CD4-positive, alpha-beta T cell (primary cell): ENCODE measurements at regions not wholly inside any gene's neighbourhood (a gene's known extent, or its start where the extent isn't known, plus 50 kb on each side); places are given as distances from the start of the nearest gene placed in this dataset.

Experiments
- ATAC-seq: fragments of 200-7000 bp; cut with Tn5 transposase; one replicate; pipeline ENCODE4 v1.10.0; 2022; ENCODE audit warnings: mild to moderate bottlenecking; ENCODE audit not compliant: poor library complexity
- CTCF ChIA-PET: fragments of 350-600 bp; sonication (Branson Sonifier 250); formaldehyde crosslinking; loops from one replicate; lab custom pipeline; 2021; ENCODE audit warnings: antibody characterized with exemption, inconsistent platforms; lab: Charles Lee
- POLR2A ChIA-PET: fragments of 350-600 bp; sonication (Branson Sonifier 250); formaldehyde crosslinking; loops from one replicate; lab custom pipeline; 2021; ENCODE audit warnings: antibody characterized with exemption, inconsistent platforms; lab: Charles Lee
- DNase-seq, 14 experiments: peaks; one replicate each; pipeline ENCODE4 v3.0.0-alpha.2; 2013 to 2020; ENCODE audit warnings: mixed read lengths in 2 of 14
- H3K27ac ChIP-seq, 2 donors: one replicate each; pipeline versions ENCODE4 v1.5.1 to v1.7.0; 2013; ENCODE audit warnings: low read length in 2 of 2, low read depth in 1 of 2, mild to moderate bottlenecking in 1 of 2
- H3K27me3 ChIP-seq, 2 experiments: 1 replicate in 1 of 2; 2 replicates in 1 of 2; pipeline versions ENCODE4 v1.6.1 to v1.7.0; 2013; ENCODE audit warnings: low read length in 2 of 2, control low read depth in 1 of 2, mild to moderate bottlenecking in 1 of 2, moderate library complexity in 1 of 2; ENCODE audit not compliant: insufficient read depth in 2 of 2, control insufficient read depth in 1 of 2
- H3K36me3 ChIP-seq: one replicate; pipeline ENCODE4 v1.6.1; 2013; ENCODE audit warnings: low read length, control low read depth; ENCODE audit not compliant: insufficient read depth
- H3K4me1 ChIP-seq: one replicate; pipeline ENCODE4 v1.6.1; 2013; ENCODE audit warnings: low read length, control low read depth; ENCODE audit not compliant: insufficient read depth
- H3K4me3 ChIP-seq: one replicate; pipeline ENCODE4 v1.5.1; 2013; ENCODE audit warnings: mild to moderate bottlenecking, low read length, moderate library complexity
- H3K9me3 ChIP-seq, 2 experiments: 1 replicate in 1 of 2; 2 replicates in 1 of 2; pipeline versions ENCODE4 v1.6.1 to v1.7.0; 2013; ENCODE audit warnings: low read length in 2 of 2, mild to moderate bottlenecking in 2 of 2, control low read depth in 1 of 2, moderate library complexity in 1 of 2; ENCODE audit not compliant: control insufficient read depth in 1 of 2, insufficient read depth in 1 of 2
- H3K27ac Mint-ChIP-seq: one replicate; pipeline ENCODE4 v1.8.0; 2020; ENCODE audit warnings: mixed read lengths
- H3K27me3 Mint-ChIP-seq: one replicate; pipeline ENCODE4 v1.8.0; 2021; ENCODE audit warnings: mixed read lengths
- H3K36me3 Mint-ChIP-seq: one replicate; pipeline ENCODE4 v1.8.0; 2021; ENCODE audit warnings: low read depth, mixed read lengths
- H3K4me1 Mint-ChIP-seq: one replicate; pipeline ENCODE4 v1.8.0; 2021; ENCODE audit warnings: low read depth, mixed read lengths
- H3K4me3 Mint-ChIP-seq: one replicate; pipeline ENCODE4 v1.8.0; 2020; ENCODE audit warnings: mild to moderate bottlenecking, mixed read lengths
- H3K9me3 Mint-ChIP-seq: one replicate; pipeline ENCODE4 v1.8.0; 2020; ENCODE audit warnings: mixed read lengths
- CTCF ChIP-seq: fragments of 200-600 bp; IDR thresholded peaks from one replicate; pipeline ENCODE4 v1.8.0; 2022; ENCODE audit warnings: antibody characterized with exemption, mild to moderate bottlenecking
- intact Hi-C, 2 experiments: fragments of 100-400 bp; cut with DNase I in 1 of 2; cut with micrococcal nuclease in 1 of 2; formaldehyde crosslinking; loops; one replicate each; pipeline versions ENCODE4 v1.15.1 to v1.9.0; 2023 to 2025; cut with DNase I, micrococcal nuclease

GRCh38 chr11:134640971-134641968 is 229.2 kb upstream of the B3GAT1 start:
- H3K4me1 Mint-ChIP-seq: no peaks in the 10 kb centered on the region
- no peaks in the 10 kb centered on the region for H3K36me3 Mint-ChIP-seq
- ATAC-seq: no peak
- Histone ChIP-seq H3K27me3 (peaks cover 0 to 3% of the 10 kb centered on the region in 2 experiments), H3K4me1 (no peaks in the 10 kb centered on the region), H3K9me3 (peaks cover 0 to 5% of the 10 kb centered on the region in 2 experiments), H3K27ac (no peak overlapping the region), H3K4me3 (no peak overlapping the region), H3K36me3 (no peaks in the 10 kb centered on the region)
- peaks cover 20% of the 10 kb centered on the region for H3K27me3 Mint-ChIP-seq
- intact Hi-C loops: no loop called here
- H3K9me3 Mint-ChIP-seq: no peaks in the 10 kb centered on the region
- ChIA-PET CTCF (no interaction called here), POLR2A (no interaction called here)
- TF ChIP-seq CTCF: no peak
- no peak overlapping the region for H3K27ac Mint-ChIP-seq
- H3K4me3 Mint-ChIP-seq: no peak overlapping the region
- DNase-seq: no peak

DNA sequence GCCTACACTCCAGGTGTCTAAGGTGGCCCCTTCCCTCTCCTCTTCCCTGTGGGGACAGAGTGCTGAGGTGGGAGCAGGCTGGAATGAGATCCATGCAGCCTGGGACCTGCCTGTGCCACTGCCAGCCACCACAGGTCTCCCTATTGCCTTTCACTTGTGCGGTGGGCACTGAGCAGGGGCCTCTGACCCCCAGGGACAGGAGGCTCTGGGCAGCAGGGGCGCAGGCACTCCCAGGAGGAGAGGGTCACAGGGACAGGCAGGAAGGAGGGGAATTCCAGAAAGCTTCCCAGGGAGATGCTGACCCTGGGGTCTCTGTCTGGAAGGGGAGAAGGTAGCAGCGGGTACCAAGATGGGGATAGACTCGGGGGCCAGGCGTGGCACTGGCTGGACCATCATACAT is 228.5 kb upstream of the B3GAT1 start:
- H3K9me3 Mint-ChIP-seq: no peaks in the 10 kb centered on the region
- intact Hi-C loops: no loop called here
- peaks cover 0 to 5% of the 10 kb centered on the region in 2 experiments for H3K9me3 ChIP-seq
- H3K27ac ChIP-seq: no peak overlapping the region
- no peak for TF ChIP-seq CTCF
- no peaks in the 10 kb centered on the region for H3K36me3 Mint-ChIP-seq
- no peak overlapping the region for H3K27ac Mint-ChIP-seq
- H3K27me3 Mint-ChIP-seq: peaks cover 20% of the 10 kb centered on the region
- no peak for DNase-seq
- no peaks in the 10 kb centered on the region for H3K4me1 ChIP-seq
- no peak overlapping the region for H3K4me3 Mint-ChIP-seq
- no peaks in the 10 kb centered on the region for H3K36me3 ChIP-seq
- ChIA-PET CTCF (no interaction called here), POLR2A (no interaction called here)
- H3K4me3 ChIP-seq: no peak overlapping the region
- no peaks in the 10 kb centered on the region for H3K4me1 Mint-ChIP-seq
- peaks cover 0 to 3% of the 10 kb centered on the region in 2 experiments for H3K27me3 ChIP-seq
- ATAC-seq: no peak

GRCh38 chr11:134639586-134640330 is 227.7 kb upstream of the B3GAT1 start:
- Histone ChIP-seq H3K27me3 (peaks cover 0 to 3% of the 10 kb centered on the region in 2 experiments), H3K27ac (no peak overlapping the region), H3K4me3 (no peak overlapping the region), H3K36me3 (no peaks in the 10 kb centered on the region), H3K9me3 (peaks cover 0 to 5% of the 10 kb centered on the region in 2 experiments), H3K4me1 (no peaks in the 10 kb centered on the region)
- POLR2A ChIA-PET: no interaction called here
- Mint-ChIP-seq H3K36me3 (no peaks in the 10 kb centered on the region), H3K27me3 (peaks cover 20% of the 10 kb centered on the region), H3K27ac (no peak overlapping the region), H3K4me1 (no peaks in the 10 kb centered on the region), H3K4me3 (no peak overlapping the region), H3K9me3 (no peaks in the 10 kb centered on the region)
- DNase-seq (no peak), ATAC-seq (no peak)
- TF ChIP-seq CTCF: no peak
- intact Hi-C loops: no loop called here
- CTCF ChIA-PET: no interaction called here
